Adrenal gland (tissue), 5 donors: ENCODE measurements at regions not wholly inside any gene's neighbourhood (a gene's known extent, or its start where the extent isn't known, plus 50 kb on each side); places are given as distances from the start of the nearest gene placed in this dataset.

Experiments
- POLR2A ChIP-seq, 2 donors: fragments of 450-650 bp; IDR thresholded peaks; one replicate each; pipeline ENCODE4 v1.6.1; 2017; ENCODE audit warnings: antibody characterized with exemption in 2 of 2, mild to moderate bottlenecking in 2 of 2, moderate library complexity in 1 of 2
- TF ChIP-seq, protein P1 (sequence below), 6 experiments: fragments of 450-650 bp in 4 of 6; fragments of 200-600 bp in 2 of 6; sonication (generic) in 1 of 6; IDR thresholded peaks; 1 replicate in 5 of 6; 2 replicates in 1 of 6; pipeline versions ENCODE4 v1.5.1 to v1.8.0; 2016 to 2021; ENCODE audit warnings: antibody characterized with exemption in 6 of 6, mild to moderate bottlenecking in 2 of 6, moderate library complexity in 1 of 6
- donor health status: DM: no; HTN: no; CAD: no.

DNA sequence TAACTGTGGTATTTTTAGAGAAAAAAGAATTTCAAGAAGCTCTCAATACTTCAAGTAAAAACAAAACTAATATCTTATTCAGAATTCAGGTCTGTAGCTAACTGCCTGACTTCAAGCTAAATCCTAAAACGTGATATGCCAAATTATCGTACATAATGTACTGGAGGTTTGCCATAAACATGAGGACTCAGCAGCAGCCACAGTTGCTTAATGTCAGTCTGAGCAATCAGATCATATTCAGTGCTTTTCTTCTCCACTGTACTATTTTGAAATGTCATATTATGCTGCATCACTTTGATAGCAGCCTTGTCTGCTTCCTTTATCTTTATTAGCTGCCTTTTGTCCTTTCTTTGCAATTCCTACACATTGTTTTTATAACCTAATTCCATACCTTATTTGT lies 265.1 kb upstream of the EDNRB start:
- TF ChIP-seq, protein P1, sequence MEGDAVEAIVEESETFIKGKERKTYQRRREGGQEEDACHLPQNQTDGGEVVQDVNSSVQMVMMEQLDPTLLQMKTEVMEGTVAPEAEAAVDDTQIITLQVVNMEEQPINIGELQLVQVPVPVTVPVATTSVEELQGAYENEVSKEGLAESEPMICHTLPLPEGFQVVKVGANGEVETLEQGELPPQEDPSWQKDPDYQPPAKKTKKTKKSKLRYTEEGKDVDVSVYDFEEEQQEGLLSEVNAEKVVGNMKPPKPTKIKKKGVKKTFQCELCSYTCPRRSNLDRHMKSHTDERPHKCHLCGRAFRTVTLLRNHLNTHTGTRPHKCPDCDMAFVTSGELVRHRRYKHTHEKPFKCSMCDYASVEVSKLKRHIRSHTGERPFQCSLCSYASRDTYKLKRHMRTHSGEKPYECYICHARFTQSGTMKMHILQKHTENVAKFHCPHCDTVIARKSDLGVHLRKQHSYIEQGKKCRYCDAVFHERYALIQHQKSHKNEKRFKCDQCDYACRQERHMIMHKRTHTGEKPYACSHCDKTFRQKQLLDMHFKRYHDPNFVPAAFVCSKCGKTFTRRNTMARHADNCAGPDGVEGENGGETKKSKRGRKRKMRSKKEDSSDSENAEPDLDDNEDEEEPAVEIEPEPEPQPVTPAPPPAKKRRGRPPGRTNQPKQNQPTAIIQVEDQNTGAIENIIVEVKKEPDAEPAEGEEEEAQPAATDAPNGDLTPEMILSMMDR (IDR thresholded peaks at IDR 0.05), result no peak
- no peak for TF ChIP-seq POLR2A (IDR thresholded peaks at IDR 0.05)
